WTC11 (cell line): ENCODE measurements at regions not wholly inside any gene's neighbourhood (a gene's known extent, or its start where the extent isn't known, plus 50 kb on each side); places are given as distances from the start of the nearest gene placed in this dataset.

Source experiments
- ATAC-seq: fragments of 200-7000 bp; cut with Tn5 transposase; 2 replicates; pipeline ENCODE4 v1.10.0; 2021; ENCODE audit warnings: mild to moderate bottlenecking, moderate library complexity
- CTCF ChIA-PET: fragments of 300-600 bp; sonication (Branson Sonifier 250); formaldehyde crosslinking; loops from one replicate; lab custom pipeline; 2021; ENCODE audit warnings: antibody characterized with exemption; lab: Charles Lee
- POLR2A ChIA-PET: fragments of 350-600 bp; sonication (Branson Sonifier 250); formaldehyde crosslinking; loops from one replicate; lab custom pipeline; 2021; ENCODE audit warnings: antibody characterized with exemption; lab: Charles Lee
- DNase-seq: peaks from one replicate; pipeline ENCODE4 v3.0.0; 2021; ENCODE audit warnings: low spot score
- H3K27ac Mint-ChIP-seq: 2 replicates; pipeline ENCODE4 v1.8.0; 2021; ENCODE audit warnings: mixed read lengths
- H3K27me3 Mint-ChIP-seq: 2 replicates; pipeline ENCODE4 v1.8.0; 2021; ENCODE audit warnings: low read depth, mild to moderate bottlenecking, moderate library complexity, mixed read lengths
- H3K36me3 Mint-ChIP-seq: 2 replicates; pipeline ENCODE4 v1.8.0; 2021; ENCODE audit warnings: mixed read lengths
- H3K4me1 Mint-ChIP-seq: 2 replicates; pipeline ENCODE4 v1.8.0; 2022; ENCODE audit warnings: mixed read lengths
- H3K4me3 Mint-ChIP-seq: 2 replicates; pipeline ENCODE4 v1.8.0; 2021; ENCODE audit warnings: mild to moderate bottlenecking, moderate library complexity, mixed read lengths
- H3K9me3 Mint-ChIP-seq: 2 replicates; pipeline ENCODE4 v1.8.0; 2021; ENCODE audit warnings: mixed read lengths
- AR ChIP-seq: fragments of 250-450 bp; sonication (Bioruptor Pico); IDR thresholded peaks from 2 replicates; pipeline ENCODE4 v1.9.0; 2021; ENCODE audit warnings: mild to moderate bottlenecking
- CBFB ChIP-seq: sonication (generic); formaldehyde crosslinking; IDR thresholded peaks from 2 replicates; pipeline ENCODE4 v1.8.1; 2022; ENCODE audit warnings: mild to moderate bottlenecking, low read depth, missing genetic modification reagents
- CREB1 ChIP-seq: sonication (generic); formaldehyde crosslinking; IDR thresholded peaks from 2 replicates; pipeline ENCODE4 v1.8.0; 2023; ENCODE audit warnings: mild to moderate bottlenecking, missing genetic modification reagents
- E2F1 ChIP-seq: sonication (generic); formaldehyde crosslinking; IDR thresholded peaks from 2 replicates; pipeline ENCODE4 v1.8.0; 2022; ENCODE audit warnings: mild to moderate bottlenecking, missing genetic modification reagents
- E2F5 ChIP-seq: sonication (generic); formaldehyde crosslinking; IDR thresholded peaks from 2 replicates; pipeline ENCODE4 v1.8.1; 2022; ENCODE audit warnings: mild to moderate bottlenecking, moderate library complexity, missing genetic modification reagents
- ETV6 ChIP-seq: sonication (generic); formaldehyde crosslinking; IDR thresholded peaks from 2 replicates; pipeline ENCODE4 v1.8.1; 2022; ENCODE audit warnings: mild to moderate bottlenecking, missing genetic modification reagents
- GTF2I ChIP-seq: fragments of 250-450 bp; sonication (Bioruptor Pico); conservative IDR thresholded peaks from 2 replicates; pipeline ENCODE4 v1.4.0; 2021; ENCODE audit warnings: mild to moderate bottlenecking
- JAZF1 ChIP-seq: fragments of 250-450 bp; sonication (Bioruptor Pico); IDR thresholded peaks from 2 replicates; pipeline ENCODE4 v1.9.0; 2021; ENCODE audit warnings: moderate library complexity, mild to moderate bottlenecking, inconsistent platforms
- KAT7 ChIP-seq: sonication (generic); formaldehyde crosslinking; IDR thresholded peaks from 2 replicates; pipeline ENCODE4 v1.8.1; 2023; ENCODE audit warnings: missing genetic modification reagents, mild to moderate bottlenecking, borderline replicate concordance
- MAX ChIP-seq: sonication (generic); formaldehyde crosslinking; IDR thresholded peaks from 2 replicates; pipeline ENCODE4 v1.8.0; 2022; ENCODE audit warnings: mild to moderate bottlenecking, missing genetic modification reagents
- NFATC4 ChIP-seq: fragments of 250-450 bp; sonication (Bioruptor Pico); IDR thresholded peaks from 2 replicates; pipeline ENCODE4 v1.9.0; 2021; ENCODE audit warnings: mild to moderate bottlenecking
- NR3C1 ChIP-seq: sonication (generic); formaldehyde crosslinking; conservative IDR thresholded peaks from 2 replicates; pipeline ENCODE4 v1.8.1; 2023; ENCODE audit warnings: low read depth, mild to moderate bottlenecking, missing genetic modification reagents
- PRDM15 ChIP-seq: sonication (generic); formaldehyde crosslinking; IDR thresholded peaks from 2 replicates; pipeline ENCODE4 v1.8.0; 2022; ENCODE audit warnings: missing genetic modification reagents
- PREB ChIP-seq: sonication (generic); formaldehyde crosslinking; IDR thresholded peaks from 2 replicates; pipeline ENCODE4 v1.8.1; 2022; ENCODE audit warnings: mild to moderate bottlenecking, missing genetic modification reagents, moderate library complexity, borderline replicate concordance
- PRRX2 ChIP-seq: fragments of 250-450 bp; sonication (Bioruptor Pico); IDR thresholded peaks from 2 replicates; pipeline ENCODE4 v1.8.0; 2021; ENCODE audit warnings: mild to moderate bottlenecking
- RORB ChIP-seq: fragments of 250-450 bp; sonication (Bioruptor Pico); IDR thresholded peaks from 2 replicates; pipeline ENCODE4 v1.9.0; 2021; ENCODE audit warnings: mild to moderate bottlenecking
- SMAD4 ChIP-seq: sonication (generic); formaldehyde crosslinking; IDR thresholded peaks from 2 replicates; pipeline ENCODE4 v1.8.0; 2022; ENCODE audit warnings: mild to moderate bottlenecking, missing genetic modification reagents
- SP1 ChIP-seq: sonication (generic); formaldehyde crosslinking; conservative IDR thresholded peaks from 2 replicates; pipeline ENCODE4 v1.8.1; 2022; ENCODE audit warnings: missing genetic modification reagents
- TEAD4 ChIP-seq: sonication (generic); formaldehyde crosslinking; IDR thresholded peaks from 2 replicates; pipeline ENCODE4 v1.8.0; 2022; ENCODE audit warnings: mild to moderate bottlenecking, missing genetic modification reagents
- TP53 ChIP-seq: sonication (generic); formaldehyde crosslinking; IDR thresholded peaks from 2 replicates; pipeline ENCODE4 v1.8.1; 2023; ENCODE audit warnings: mild to moderate bottlenecking, missing genetic modification reagents
- ZMAT4 ChIP-seq: fragments of 250-450 bp; sonication (Bioruptor Pico); IDR thresholded peaks from 2 replicates; pipeline ENCODE4 v1.9.0; 2021; ENCODE audit warnings: mild to moderate bottlenecking
- ZNF219 ChIP-seq: sonication (generic); formaldehyde crosslinking; IDR thresholded peaks from 2 replicates; pipeline ENCODE4 v1.8.0; 2023; ENCODE audit warnings: missing genetic modification reagents, mild to moderate bottlenecking, borderline replicate concordance
- ZNF317 ChIP-seq: sonication (generic); formaldehyde crosslinking; IDR thresholded peaks from 2 replicates; pipeline ENCODE4 v1.8.1; 2023; ENCODE audit warnings: low read depth, mild to moderate bottlenecking, moderate library complexity, missing genetic modification reagents, borderline replicate concordance
- ZNF396 ChIP-seq: fragments of 250-450 bp; sonication (Bioruptor Pico); IDR thresholded peaks from 2 replicates; pipeline ENCODE4 v1.8.0; 2021; ENCODE audit warnings: mild to moderate bottlenecking, moderate library complexity, borderline replicate concordance
- ZNF423 ChIP-seq: fragments of 250-450 bp; sonication (Bioruptor Pico); IDR thresholded peaks from 2 replicates; pipeline ENCODE4 v2.1.2; 2022; ENCODE audit warnings: mild to moderate bottlenecking, moderate library complexity

- Mint-ChIP-seq H3K4me1 (peaks cover 17% of the 10 kb centered on the region), H3K27me3 (no peaks in the 10 kb centered on the region), H3K9me3 (peaks cover 15% of the 10 kb centered on the region), H3K4me3 (no peak overlapping the region), H3K27ac (no peak overlapping the region), H3K36me3 (no peaks in the 10 kb centered on the region)
- TF ChIP-seq RORB (CRISPR knock-in tag) (no peak), ZNF219 (CRISPR knock-in tag) (no peak), SP1 (CRISPR knock-in tag) (no peak), PRDM15 (no peak), GTF2I (no peak), ETV6 (no peak), ZNF396 (CRISPR knock-in tag) (no peak), PREB (CRISPR knock-in tag) (no peak), NR3C1 (CRISPR knock-in tag) (no peak), CBFB (no peak), SMAD4 (no peak), TP53 (CRISPR knock-in tag) (no peak), KAT7 (CRISPR knock-in tag) (no peak), PRRX2 (no peak)
- POLR2A ChIA-PET, result no interaction called here
- DNase-seq (no peak), ATAC-seq (no peak)
- CTCF ChIA-PET, result no interaction called here
These were observed 691.1 kb upstream of the PIK3C3 start for GRCh38 chr18:41263956-41264355.

GRCh38 chr18:41262688-41263087 is 692.3 kb upstream of the PIK3C3 start:
- no peaks in the 10 kb centered on the region for H3K36me3 Mint-ChIP-seq
- POLR2A ChIA-PET, result no interaction called here
- DNase-seq (no peak), ATAC-seq (no peak)
- no peak overlapping the region for H3K27ac Mint-ChIP-seq
- H3K27me3 Mint-ChIP-seq, result no peaks in the 10 kb centered on the region
- peaks cover 15% of the 10 kb centered on the region for H3K9me3 Mint-ChIP-seq
- H3K4me1 Mint-ChIP-seq, result peaks cover 17% of the 10 kb centered on the region
- TF ChIP-seq E2F5 (CRISPR knock-in tag), result no peak
- CTCF ChIA-PET, result no interaction called here
- H3K4me3 Mint-ChIP-seq, result no peak overlapping the region

GRCh38 chr18:41244591-41245037 is 710.4 kb upstream of the PIK3C3 start:
- Mint-ChIP-seq H3K27me3 (no peaks in the 10 kb centered on the region), H3K4me3 (no peak overlapping the region), H3K9me3 (peaks cover 8% of the 10 kb centered on the region), H3K27ac (no peak overlapping the region), H3K4me1 (no peaks in the 10 kb centered on the region), H3K36me3 (peaks cover 5% of the 10 kb centered on the region)
- ChIA-PET CTCF (no interaction called here), POLR2A (no interaction called here)
- no peak for DNase-seq
- ATAC-seq, result no peak
- no peak for TF ChIP-seq CREB1 (CRISPR knock-in tag)
- no peak for TF ChIP-seq ZMAT4 (CRISPR knock-in tag)
- no peak for TF ChIP-seq TEAD4 (CRISPR knock-in tag)
- TF ChIP-seq ZNF423 (CRISPR knock-in tag), result no peak
- no peak for TF ChIP-seq SP1 (CRISPR knock-in tag)
- no peak for TF ChIP-seq ZNF219 (CRISPR knock-in tag)
- no peak for TF ChIP-seq RORB (CRISPR knock-in tag)
- no peak for TF ChIP-seq ZNF317 (CRISPR knock-in tag)
- no peak for TF ChIP-seq E2F1 (CRISPR knock-in tag)
- no peak for TF ChIP-seq SMAD4
- no peak for TF ChIP-seq NFATC4 (CRISPR knock-in tag)
- TF ChIP-seq MAX (CRISPR knock-in tag), result no peak
- no peak for TF ChIP-seq PRRX2
- no peak for TF ChIP-seq JAZF1 (CRISPR knock-in tag)
- TF ChIP-seq AR, result no peak
